ENCODE measurements at regions not wholly inside any gene's neighbourhood (a gene's known extent, or its start where the extent isn't known, plus 50 kb on each side); places are given as distances from the start of the nearest gene placed in this dataset.

- H3K27ac ChIP-seq (ENCODE audit: low read length) = no peak overlapping the region
Measured at GRCh38 chr5:125794922-125795321, 628.3 kb upstream of the GRAMD2B start.

DNA sequence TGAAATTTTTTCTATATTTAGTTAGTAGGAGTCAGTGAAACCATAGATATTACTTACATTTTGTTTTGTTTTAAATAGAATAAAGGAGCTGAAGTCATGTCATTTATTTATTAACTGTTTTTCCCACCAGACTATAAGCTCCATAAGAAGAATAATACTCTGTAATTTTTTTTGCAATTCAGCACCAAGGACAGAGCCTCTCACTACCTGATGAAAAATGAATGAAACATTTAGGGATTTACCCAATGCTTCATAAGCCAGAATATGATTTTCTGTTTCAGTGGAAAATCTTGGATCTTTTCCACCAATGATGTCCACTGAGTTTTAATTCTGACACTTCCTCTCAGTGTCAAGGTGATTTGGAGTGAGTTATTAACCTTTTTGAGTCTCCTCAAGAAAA is 624.9 kb upstream of the GRAMD2B start:
- no peak overlapping the region for H3K4me3 ChIP-seq (ENCODE audit: low read length in 2 of 2)
- no peaks in the 10 kb centered on the region for H3K36me3 ChIP-seq (ENCODE audit: control insufficient read depth in 2 of 2, insufficient read depth in 2 of 2, low read length in 2 of 2)

More at GRCh38 chr5:125794922-125795321, 628.3 kb upstream of the GRAMD2B start:
- H3K4me3 ChIP-seq (ENCODE audit: low read length in 2 of 2) = no peak overlapping the region
- no peaks in the 10 kb centered on the region for H3K27me3 ChIP-seq (ENCODE audit: control insufficient read depth in 1 of 2, insufficient read depth in 2 of 2, low read length in 2 of 2)
- H3K4me1 ChIP-seq (ENCODE audit: control insufficient read depth, insufficient read depth, low read length) = no peaks in the 10 kb centered on the region
- H3K9me3 ChIP-seq (ENCODE audit: control insufficient read depth in 2 of 2, low read length in 2 of 2) = no peaks in the 10 kb centered on the region
- H3K9ac ChIP-seq (ENCODE audit: low read length in 2 of 2) = no peak overlapping the region
- no peaks in the 10 kb centered on the region for H3K36me3 ChIP-seq (ENCODE audit: control insufficient read depth in 2 of 2, insufficient read depth in 2 of 2, low read length in 2 of 2)

DNA sequence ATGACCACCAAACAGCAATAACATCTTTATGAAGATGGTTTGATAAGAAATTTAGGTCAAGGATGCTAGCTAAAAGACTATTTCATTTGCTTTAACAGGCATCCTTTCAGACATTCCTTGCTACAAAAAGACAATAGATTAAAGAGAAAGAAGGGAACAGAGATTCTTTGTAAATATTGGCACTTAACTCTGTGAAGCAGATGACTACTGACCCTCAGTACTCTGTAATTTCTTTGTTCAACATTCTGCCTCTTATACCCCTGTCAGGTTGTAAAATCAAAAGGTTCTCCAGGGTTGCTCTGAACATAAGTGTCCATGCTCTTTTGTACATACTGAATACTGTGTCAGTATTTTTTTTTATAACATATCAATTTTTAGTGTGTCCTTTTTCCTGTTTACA is 610.6 kb upstream of the GRAMD2B start:
- no peak overlapping the region for H3K27ac ChIP-seq (ENCODE audit: low read length)
- no peaks in the 10 kb centered on the region for H3K36me3 ChIP-seq (ENCODE audit: control insufficient read depth in 2 of 2, insufficient read depth in 2 of 2, low read length in 2 of 2)
- H3K4me1 ChIP-seq (ENCODE audit: control insufficient read depth, insufficient read depth, low read length) = no peaks in the 10 kb centered on the region
- H3K9me3 ChIP-seq (ENCODE audit: control insufficient read depth in 2 of 2, low read length in 2 of 2) = no peaks in the 10 kb centered on the region
- no peak overlapping the region for H3K4me3 ChIP-seq (ENCODE audit: low read length in 2 of 2)
- no peaks in the 10 kb centered on the region for H3K27me3 ChIP-seq (ENCODE audit: control insufficient read depth in 1 of 2, insufficient read depth in 2 of 2, low read length in 2 of 2)
- H3K9ac ChIP-seq (ENCODE audit: low read length in 2 of 2) = no peak overlapping the region

More for the DNA sequence above, 624.9 kb upstream of the GRAMD2B start:
- Histone ChIP-seq H3K27me3 (ENCODE audit: control insufficient read depth in 1 of 2, insufficient read depth in 2 of 2, low read length in 2 of 2) (no peaks in the 10 kb centered on the region), H3K27ac (ENCODE audit: low read length) (no peak overlapping the region), H3K9ac (ENCODE audit: low read length in 2 of 2) (no peak overlapping the region), H3K4me1 (ENCODE audit: control insufficient read depth, insufficient read depth, low read length) (no peaks in the 10 kb centered on the region), H3K9me3 (ENCODE audit: control insufficient read depth in 2 of 2, low read length in 2 of 2) (no peaks in the 10 kb centered on the region)

DNA sequence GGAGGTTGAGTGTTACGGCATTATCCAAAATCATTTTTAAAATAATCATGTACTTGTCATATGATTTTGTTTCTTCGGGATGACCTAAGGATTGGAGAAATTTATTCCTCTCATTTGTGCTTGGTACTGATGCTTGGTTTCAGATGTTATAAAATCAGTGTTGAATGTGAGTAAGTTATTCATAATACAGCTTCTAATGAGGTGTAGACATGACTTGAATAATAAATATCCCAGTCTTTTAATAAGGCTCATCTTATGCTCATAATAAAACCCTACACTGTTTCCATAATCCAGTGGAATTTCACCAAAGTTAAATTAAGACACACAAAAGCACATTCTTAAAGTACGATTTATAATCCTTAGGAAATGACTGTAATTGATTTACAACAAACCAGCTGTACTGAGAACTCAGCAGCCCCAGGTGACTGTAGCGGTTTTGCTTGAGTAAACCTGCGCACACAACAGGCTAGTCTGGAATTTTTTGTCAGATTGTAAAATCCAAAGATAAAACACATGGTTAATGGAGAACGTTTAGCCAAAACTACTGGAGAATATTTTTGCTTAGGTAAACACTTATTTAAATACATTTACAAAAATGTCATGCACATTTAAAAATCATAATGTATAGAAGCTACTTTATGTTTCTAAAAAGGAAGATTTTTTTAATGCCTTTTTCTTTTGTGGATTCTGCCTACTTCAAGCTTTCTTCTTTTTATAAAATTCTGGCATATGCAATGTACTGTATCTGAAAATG is 609.8 kb upstream of the GRAMD2B start:
- no peak overlapping the region for H3K27ac ChIP-seq (ENCODE audit: low read length)
- H3K9me3 ChIP-seq (ENCODE audit: control insufficient read depth in 2 of 2, low read length in 2 of 2) = no peaks in the 10 kb centered on the region
- H3K27me3 ChIP-seq (ENCODE audit: control insufficient read depth in 1 of 2, insufficient read depth in 2 of 2, low read length in 2 of 2) = no peaks in the 10 kb centered on the region
- no peaks in the 10 kb centered on the region for H3K36me3 ChIP-seq (ENCODE audit: control insufficient read depth in 2 of 2, insufficient read depth in 2 of 2, low read length in 2 of 2)
- H3K4me1 ChIP-seq (ENCODE audit: control insufficient read depth, insufficient read depth, low read length) = no peaks in the 10 kb centered on the region
- no peak overlapping the region for H3K4me3 ChIP-seq (ENCODE audit: low read length in 2 of 2)
- H3K9ac ChIP-seq (ENCODE audit: low read length in 2 of 2) = no peak overlapping the region

DNA sequence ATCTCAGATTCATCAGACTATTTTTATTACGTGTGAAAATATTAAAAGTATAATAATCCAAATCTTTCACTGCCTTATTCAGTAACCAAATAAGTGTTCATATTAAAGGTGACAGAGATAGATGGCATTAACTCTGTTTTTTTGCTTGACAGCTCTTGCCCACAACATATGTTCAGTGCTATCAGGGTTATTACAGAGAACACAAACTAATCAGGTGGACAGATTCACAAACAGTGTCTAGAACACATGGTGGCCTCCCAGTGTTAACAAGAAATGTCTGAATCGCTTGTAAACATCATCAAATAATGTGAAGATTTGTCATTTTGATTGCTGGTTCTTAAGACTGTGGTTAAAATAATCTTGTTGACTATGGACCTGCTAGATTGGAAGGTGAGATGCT is 609.1 kb upstream of the GRAMD2B start:
- no peaks in the 10 kb centered on the region for H3K36me3 ChIP-seq (ENCODE audit: control insufficient read depth in 2 of 2, insufficient read depth in 2 of 2, low read length in 2 of 2)
- no peaks in the 10 kb centered on the region for H3K4me1 ChIP-seq (ENCODE audit: control insufficient read depth, insufficient read depth, low read length)
- H3K27ac ChIP-seq (ENCODE audit: low read length) = no peak overlapping the region
- H3K4me3 ChIP-seq (ENCODE audit: low read length in 2 of 2) = no peak overlapping the region
- H3K9ac ChIP-seq (ENCODE audit: low read length in 2 of 2) = no peak overlapping the region
- H3K9me3 ChIP-seq (ENCODE audit: control insufficient read depth in 2 of 2, low read length in 2 of 2) = no peaks in the 10 kb centered on the region
- H3K27me3 ChIP-seq (ENCODE audit: control insufficient read depth in 1 of 2, insufficient read depth in 2 of 2, low read length in 2 of 2) = no peaks in the 10 kb centered on the region

- no peak overlapping the region for H3K9ac ChIP-seq (ENCODE audit: low read length in 2 of 2)
- H3K4me3 ChIP-seq (ENCODE audit: low read length in 2 of 2) = no peak overlapping the region
- H3K4me1 ChIP-seq (ENCODE audit: control insufficient read depth, insufficient read depth, low read length) = no peaks in the 10 kb centered on the region
- peaks cover 2 to 3% of the 10 kb centered on the region in 2 donors for H3K9me3 ChIP-seq (ENCODE audit: control insufficient read depth in 2 of 2, low read length in 2 of 2)
- H3K27ac ChIP-seq (ENCODE audit: low read length) = no peak overlapping the region
- no peaks in the 10 kb centered on the region for H3K36me3 ChIP-seq (ENCODE audit: control insufficient read depth in 2 of 2, insufficient read depth in 2 of 2, low read length in 2 of 2)
- H3K27me3 ChIP-seq (ENCODE audit: control insufficient read depth in 1 of 2, insufficient read depth in 2 of 2, low read length in 2 of 2) = no peaks in the 10 kb centered on the region
Measured at GRCh38 chr5:125823572-125823971, 599.6 kb upstream of the GRAMD2B start.

GRCh38 chr5:125826214-125826613 is 597.0 kb upstream of the GRAMD2B start:
- Histone ChIP-seq H3K4me3 (ENCODE audit: low read length in 2 of 2) (no peak overlapping the region), H3K9me3 (ENCODE audit: control insufficient read depth in 2 of 2, low read length in 2 of 2) (peaks cover 2 to 3% of the 10 kb centered on the region in 2 donors), H3K9ac (ENCODE audit: low read length in 2 of 2) (no peak overlapping the region), H3K27ac (ENCODE audit: low read length) (no peak overlapping the region), H3K36me3 (ENCODE audit: control insufficient read depth in 2 of 2, insufficient read depth in 2 of 2, low read length in 2 of 2) (no peaks in the 10 kb centered on the region), H3K27me3 (ENCODE audit: control insufficient read depth in 1 of 2, insufficient read depth in 2 of 2, low read length in 2 of 2) (no peaks in the 10 kb centered on the region), H3K4me1 (ENCODE audit: control insufficient read depth, insufficient read depth, low read length) (no peaks in the 10 kb centered on the region)

DNA sequence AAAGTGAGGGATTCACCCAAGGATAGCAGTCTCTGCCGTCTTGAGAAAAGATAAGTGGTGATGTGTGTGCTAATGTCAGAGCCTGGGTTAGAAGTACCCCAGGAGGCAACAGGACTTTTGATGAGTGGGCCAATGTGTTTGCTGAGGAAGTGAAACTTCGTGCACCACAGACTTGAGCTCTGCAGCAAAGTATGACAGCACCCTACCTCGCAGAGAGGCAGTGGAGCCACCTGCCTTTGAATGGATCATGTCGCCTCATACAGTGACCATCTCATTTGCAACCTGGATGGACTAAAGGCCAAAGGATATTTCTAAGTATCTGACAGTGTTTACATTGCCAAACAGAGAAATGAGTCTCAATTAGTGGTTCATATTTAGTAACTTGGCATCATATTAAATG is 593.9 kb upstream of the GRAMD2B start:
- Histone ChIP-seq H3K9me3 (ENCODE audit: control insufficient read depth in 2 of 2, low read length in 2 of 2) (peaks cover 2 to 3% of the 10 kb centered on the region in 2 donors), H3K4me1 (ENCODE audit: control insufficient read depth, insufficient read depth, low read length) (no peaks in the 10 kb centered on the region), H3K27me3 (ENCODE audit: control insufficient read depth in 1 of 2, insufficient read depth in 2 of 2, low read length in 2 of 2) (no peaks in the 10 kb centered on the region), H3K9ac (ENCODE audit: low read length in 2 of 2) (no peak overlapping the region), H3K27ac (ENCODE audit: low read length) (no peak overlapping the region), H3K4me3 (ENCODE audit: low read length in 2 of 2) (no peak overlapping the region), H3K36me3 (ENCODE audit: control insufficient read depth in 2 of 2, insufficient read depth in 2 of 2, low read length in 2 of 2) (no peaks in the 10 kb centered on the region)

- no peaks in the 10 kb centered on the region for H3K9me3 ChIP-seq (ENCODE audit: control insufficient read depth in 2 of 2, low read length in 2 of 2)
- no peak overlapping the region for H3K27ac ChIP-seq (ENCODE audit: low read length)
- no peaks in the 10 kb centered on the region for H3K27me3 ChIP-seq (ENCODE audit: control insufficient read depth in 1 of 2, insufficient read depth in 2 of 2, low read length in 2 of 2)
Measured at GRCh38 chr5:125833398-125833797, 589.8 kb upstream of the GRAMD2B start.

DNA sequence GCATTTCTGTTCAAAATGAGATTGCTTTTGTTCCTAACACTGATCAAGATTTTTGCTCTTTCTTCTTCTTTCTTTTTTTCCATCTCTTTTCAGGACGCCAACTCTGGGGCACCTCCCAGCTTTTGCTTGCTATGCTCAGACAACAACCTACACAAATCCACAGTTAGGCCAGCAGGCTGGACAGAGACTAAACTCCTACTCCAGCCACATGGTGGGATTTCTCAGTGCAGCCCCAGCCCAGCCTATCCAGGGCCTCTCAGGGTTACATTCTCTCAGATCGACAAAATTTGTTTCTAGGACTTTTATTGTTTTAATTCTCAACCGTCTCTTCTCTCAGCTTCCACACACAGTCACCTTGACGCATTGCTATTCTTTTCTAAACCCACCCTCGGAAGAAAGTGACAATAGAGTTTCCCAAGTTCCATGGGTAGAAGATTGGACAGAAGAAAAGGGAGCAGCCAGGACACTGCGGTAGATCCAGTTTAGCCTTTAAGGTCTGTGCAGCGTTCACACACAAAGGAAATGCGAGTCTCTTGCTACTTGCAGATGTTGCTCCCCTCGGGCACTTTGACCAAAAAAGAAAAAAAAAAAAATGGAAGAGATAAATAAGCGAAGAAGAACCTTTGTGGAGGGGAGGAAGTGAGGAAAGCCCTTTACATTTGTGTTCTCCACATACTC is 588.6 kb upstream of the GRAMD2B start:
- no peak overlapping the region for H3K4me3 ChIP-seq (ENCODE audit: low read length in 2 of 2)
- no peak overlapping the region for H3K9ac ChIP-seq (ENCODE audit: low read length in 2 of 2)
- H3K4me1 ChIP-seq (ENCODE audit: control insufficient read depth, insufficient read depth, low read length) = no peaks in the 10 kb centered on the region
- H3K27ac ChIP-seq (ENCODE audit: low read length) = no peak overlapping the region
- no peaks in the 10 kb centered on the region for H3K9me3 ChIP-seq (ENCODE audit: control insufficient read depth in 2 of 2, low read length in 2 of 2)
- H3K27me3 ChIP-seq (ENCODE audit: control insufficient read depth in 1 of 2, insufficient read depth in 2 of 2, low read length in 2 of 2) = no peaks in the 10 kb centered on the region
- H3K36me3 ChIP-seq (ENCODE audit: control insufficient read depth in 2 of 2, insufficient read depth in 2 of 2, low read length in 2 of 2) = no peaks in the 10 kb centered on the region

More at GRCh38 chr5:125833398-125833797, 589.8 kb upstream of the GRAMD2B start:
- H3K36me3 ChIP-seq (ENCODE audit: control insufficient read depth in 2 of 2, insufficient read depth in 2 of 2, low read length in 2 of 2) = no peaks in the 10 kb centered on the region
- H3K9ac ChIP-seq (ENCODE audit: low read length in 2 of 2) = no peak overlapping the region
- H3K4me1 ChIP-seq (ENCODE audit: control insufficient read depth, insufficient read depth, low read length) = no peaks in the 10 kb centered on the region
- H3K4me3 ChIP-seq (ENCODE audit: low read length in 2 of 2) = no peak overlapping the region

Data from stomach smooth muscle (tissue), 2 donors.